Gastroesophageal sphincter (tissue), 4 donors: ENCODE measurements at regions not wholly inside any gene's neighbourhood (a gene's known extent, or its start where the extent isn't known, plus 50 kb on each side); places are given as distances from the start of the nearest gene placed in this dataset.

ENCODE experiments used
- ATAC-seq: fragments of 150-250 bp; one replicate; pipeline ENCODE4 v1.9.1; 2016; ENCODE audit warnings: mild to moderate bottlenecking, moderate library complexity
- H3K27ac ChIP-seq, 4 donors: fragments of 200-600 bp; sonication (generic) in 3 of 4; 1 replicate in 3 of 4; 2 replicates in 1 of 4; pipeline ENCODE4 v1.5.1; 2016 to 2019
- H3K27me3 ChIP-seq: fragments of 200-600 bp; sonication (generic); one replicate; pipeline ENCODE4 v1.5.1; 2019
- H3K36me3 ChIP-seq, 2 donors: fragments of 200-600 bp; sonication (generic); one replicate each; pipeline ENCODE4 v1.5.1; 2019; ENCODE audit warnings: control low read depth in 1 of 2
- H3K4me1 ChIP-seq, 3 donors: fragments of 200-600 bp; sonication (generic); 1 replicate in 2 of 3; 2 replicates in 1 of 3; pipeline ENCODE4 v1.5.1; 2016 to 2019; ENCODE audit warnings: control low read depth in 2 of 3
- H3K4me3 ChIP-seq, 2 donors: fragments of 200-600 bp; sonication (generic); one replicate each; pipeline ENCODE4 v1.5.1; 2019; ENCODE audit warnings: mild to moderate bottlenecking in 1 of 2, moderate library complexity in 1 of 2
- H3K9me3 ChIP-seq, 3 donors: fragments of 200-600 bp; sonication (generic); one replicate each; pipeline ENCODE4 v1.5.1; 2017 to 2019; ENCODE audit warnings: control low read depth in 2 of 3
- EP300 ChIP-seq: sonication (generic); formaldehyde crosslinking; IDR thresholded peaks from one replicate; pipeline ENCODE4 v1.6.1; 2017; ENCODE audit warnings: antibody characterized with exemption, mild to moderate bottlenecking
- POLR2A ChIP-seq, 2 donors: fragments of 450-650 bp; IDR thresholded peaks; one replicate each; pipeline ENCODE4 v1.6.1; 2017; ENCODE audit warnings: antibody characterized with exemption in 2 of 2, mild to moderate bottlenecking in 2 of 2, moderate library complexity in 1 of 2
- POLR2AphosphoS5 ChIP-seq: sonication (generic); formaldehyde crosslinking; IDR thresholded peaks from one replicate; pipeline ENCODE4 v1.6.1; 2017; ENCODE audit warnings: antibody characterized with exemption
- WGBS, 2 donors: methylation state at CpG; one replicate each; pipeline ENCODE4 v1.1.5; 2018; ENCODE audit warnings: low coverage in 1 of 2; 5-methylcytosine and 5-hydroxymethylcytosine counted together
- TF ChIP-seq, protein P1 (sequence below), 4 experiments: fragments of 200-600 bp in 2 of 4; fragments of 450-650 bp in 2 of 4; sonication (generic) in 1 of 4; IDR thresholded peaks; one replicate each; pipeline ENCODE4 v1.5.1; 2017 to 2019; ENCODE audit warnings: antibody characterized with exemption in 4 of 4, mild to moderate bottlenecking in 2 of 4, moderate library complexity in 2 of 4

DNA sequence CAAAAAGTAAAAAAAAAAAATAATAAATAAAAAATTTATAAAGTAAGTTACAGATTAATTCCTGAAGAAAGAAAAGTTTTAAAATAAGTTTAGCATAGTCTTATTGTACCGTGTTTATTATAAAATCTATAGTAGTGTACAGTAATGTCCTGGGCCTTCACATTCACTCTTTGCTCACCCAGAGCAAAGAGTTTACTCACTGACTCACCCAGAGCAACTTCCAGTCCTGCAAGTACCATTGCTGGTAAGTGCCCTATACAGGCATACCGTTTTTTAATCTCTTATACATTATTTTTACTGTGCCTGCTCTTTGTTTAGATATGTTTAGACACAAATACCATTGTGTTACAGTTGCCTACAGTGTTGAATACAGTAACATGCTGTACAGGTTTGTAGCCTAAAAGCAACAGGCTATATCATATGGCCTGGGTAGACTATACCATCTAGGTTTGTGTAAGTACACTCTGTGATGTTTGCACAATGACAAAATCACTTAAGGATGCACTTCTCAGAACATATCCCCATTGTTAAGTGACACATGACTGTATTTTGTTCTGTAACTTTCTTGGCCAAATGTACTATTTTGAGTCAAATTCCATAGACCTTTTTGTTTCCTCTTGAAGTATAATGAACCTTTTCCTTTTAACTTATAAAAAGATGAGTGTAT is 199.0 kb upstream of the NUDT6 start:
- H3K9me3 ChIP-seq = no peaks in the 10 kb centered on the region
- H3K36me3 ChIP-seq = no peaks in the 10 kb centered on the region
- no peak overlapping the region for H3K27ac ChIP-seq
- no peak for ATAC-seq
- 75 to 80% methylated on average over 2 of the region's 2 CpGs for WGBS, 2 donors
- peaks cover 0 to 2% (median 0%) of the 10 kb centered on the region in 3 donors for H3K4me1 ChIP-seq
- TF ChIP-seq EP300 (no peak), POLR2A (IDR thresholded peaks at IDR 0.05) (no peak), POLR2AphosphoS5 (no peak)
- TF ChIP-seq, protein P1, sequence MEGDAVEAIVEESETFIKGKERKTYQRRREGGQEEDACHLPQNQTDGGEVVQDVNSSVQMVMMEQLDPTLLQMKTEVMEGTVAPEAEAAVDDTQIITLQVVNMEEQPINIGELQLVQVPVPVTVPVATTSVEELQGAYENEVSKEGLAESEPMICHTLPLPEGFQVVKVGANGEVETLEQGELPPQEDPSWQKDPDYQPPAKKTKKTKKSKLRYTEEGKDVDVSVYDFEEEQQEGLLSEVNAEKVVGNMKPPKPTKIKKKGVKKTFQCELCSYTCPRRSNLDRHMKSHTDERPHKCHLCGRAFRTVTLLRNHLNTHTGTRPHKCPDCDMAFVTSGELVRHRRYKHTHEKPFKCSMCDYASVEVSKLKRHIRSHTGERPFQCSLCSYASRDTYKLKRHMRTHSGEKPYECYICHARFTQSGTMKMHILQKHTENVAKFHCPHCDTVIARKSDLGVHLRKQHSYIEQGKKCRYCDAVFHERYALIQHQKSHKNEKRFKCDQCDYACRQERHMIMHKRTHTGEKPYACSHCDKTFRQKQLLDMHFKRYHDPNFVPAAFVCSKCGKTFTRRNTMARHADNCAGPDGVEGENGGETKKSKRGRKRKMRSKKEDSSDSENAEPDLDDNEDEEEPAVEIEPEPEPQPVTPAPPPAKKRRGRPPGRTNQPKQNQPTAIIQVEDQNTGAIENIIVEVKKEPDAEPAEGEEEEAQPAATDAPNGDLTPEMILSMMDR (IDR thresholded peaks at IDR 0.05) = no peak
- no peak overlapping the region for H3K4me3 ChIP-seq
- no peaks in the 10 kb centered on the region for H3K27me3 ChIP-seq

DNA sequence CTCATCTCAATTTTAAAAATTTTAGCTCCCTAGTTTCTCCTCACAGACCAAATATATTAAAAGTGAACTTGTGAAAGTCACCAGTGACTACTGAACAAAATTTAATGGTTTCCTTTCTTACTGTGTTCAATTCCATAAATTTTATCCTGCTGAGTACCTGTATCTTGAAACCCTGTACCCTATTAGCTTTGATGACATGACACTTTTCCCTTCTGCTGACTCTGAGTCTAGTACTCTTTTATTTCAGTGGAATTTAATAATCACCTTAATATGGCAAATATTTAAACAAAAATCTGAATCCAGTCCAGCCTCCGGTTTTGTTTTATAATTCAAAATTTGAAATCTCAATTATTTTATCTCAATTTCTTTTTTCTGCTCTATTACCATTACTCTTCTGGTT is 203.1 kb upstream of the NUDT6 start:
- no peak overlapping the region for H3K4me3 ChIP-seq
- H3K27ac ChIP-seq = no peak overlapping the region
- no peaks in the 10 kb centered on the region for H3K9me3 ChIP-seq
- peaks cover 0 to 5% (median 0%) of the 10 kb centered on the region in 3 donors for H3K4me1 ChIP-seq
- TF ChIP-seq EP300 (no peak), POLR2AphosphoS5 (no peak), POLR2A (IDR thresholded peaks at IDR 0.05) (no peak)
- TF ChIP-seq, protein P1 (IDR thresholded peaks at IDR 0.05) = no peak
- H3K27me3 ChIP-seq = no peaks in the 10 kb centered on the region
- 61 to 75% methylated on average over 1 of the region's 1 CpG for WGBS, 2 donors
- ATAC-seq = no peak
- no peaks in the 10 kb centered on the region for H3K36me3 ChIP-seq

DNA sequence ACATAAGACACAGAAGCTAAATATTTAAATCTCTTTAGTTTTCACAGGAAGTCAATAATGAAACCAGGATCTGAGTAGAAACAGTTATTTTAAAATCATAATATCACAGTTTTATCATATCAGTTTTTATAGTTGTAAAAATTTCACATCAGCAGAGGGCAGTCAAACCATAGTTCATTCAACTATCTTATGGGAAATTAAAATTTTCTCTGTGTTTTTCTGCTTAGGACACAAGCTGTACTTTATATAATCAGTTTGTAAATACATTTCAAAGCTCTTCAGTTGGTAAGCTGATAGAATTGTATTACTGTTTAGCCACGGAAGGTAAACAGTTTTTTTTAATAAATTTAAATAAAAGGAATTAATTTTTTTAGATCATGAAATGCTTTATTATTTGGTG is 204.8 kb upstream of the NUDT6 start:
- H3K4me1 ChIP-seq = peaks cover 0 to 5% (median 0%) of the 10 kb centered on the region in 3 donors
- no peaks in the 10 kb centered on the region for H3K27me3 ChIP-seq
- 68 to 80% methylated on average over 1 of the region's 1 CpG for WGBS, 2 donors
- no peak overlapping the region for H3K4me3 ChIP-seq
- H3K36me3 ChIP-seq = no peaks in the 10 kb centered on the region
- ATAC-seq = no peak
- TF ChIP-seq, protein P1 (IDR thresholded peaks at IDR 0.05) = peak; percentile 36 to 46 (median 44)
- TF ChIP-seq POLR2A (IDR thresholded peaks at IDR 0.05) = no peak
- no peak overlapping the region for H3K27ac ChIP-seq
- no peaks in the 10 kb centered on the region for H3K9me3 ChIP-seq

DNA sequence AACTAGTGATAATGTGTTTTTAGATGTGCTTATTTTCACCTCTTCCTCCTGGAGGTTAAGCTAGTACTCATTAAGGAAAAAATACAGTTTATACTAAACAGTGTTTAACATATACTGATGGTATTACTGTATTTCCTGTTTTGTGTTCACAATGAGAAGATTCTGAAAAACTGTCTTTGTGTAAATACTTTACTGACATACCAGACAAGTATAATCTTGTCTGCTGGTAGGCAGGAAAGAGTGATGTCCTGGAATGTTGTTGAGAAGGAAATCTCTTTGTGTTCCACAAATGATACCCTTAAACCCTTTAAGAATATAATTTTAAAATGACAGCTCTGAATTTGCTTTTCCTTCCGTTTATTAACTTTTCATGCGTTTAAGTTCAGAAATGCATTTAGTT is 205.5 kb upstream of the NUDT6 start:
- Histone ChIP-seq H3K9me3 (no peaks in the 10 kb centered on the region), H3K4me1 (peaks cover 0 to 5% (median 0%) of the 10 kb centered on the region in 3 donors), H3K4me3 (no peak overlapping the region), H3K27me3 (no peaks in the 10 kb centered on the region), H3K27ac (no peak overlapping the region), H3K36me3 (no peaks in the 10 kb centered on the region)
- ATAC-seq = no peak
- 72 to 78% methylated on average over 2 of the region's 2 CpGs for WGBS, 2 donors
- TF ChIP-seq, protein P1 (IDR thresholded peaks at IDR 0.05) = no peak
- TF ChIP-seq POLR2A (IDR thresholded peaks at IDR 0.05) (no peak), EP300 (no peak), POLR2AphosphoS5 (no peak)

DNA sequence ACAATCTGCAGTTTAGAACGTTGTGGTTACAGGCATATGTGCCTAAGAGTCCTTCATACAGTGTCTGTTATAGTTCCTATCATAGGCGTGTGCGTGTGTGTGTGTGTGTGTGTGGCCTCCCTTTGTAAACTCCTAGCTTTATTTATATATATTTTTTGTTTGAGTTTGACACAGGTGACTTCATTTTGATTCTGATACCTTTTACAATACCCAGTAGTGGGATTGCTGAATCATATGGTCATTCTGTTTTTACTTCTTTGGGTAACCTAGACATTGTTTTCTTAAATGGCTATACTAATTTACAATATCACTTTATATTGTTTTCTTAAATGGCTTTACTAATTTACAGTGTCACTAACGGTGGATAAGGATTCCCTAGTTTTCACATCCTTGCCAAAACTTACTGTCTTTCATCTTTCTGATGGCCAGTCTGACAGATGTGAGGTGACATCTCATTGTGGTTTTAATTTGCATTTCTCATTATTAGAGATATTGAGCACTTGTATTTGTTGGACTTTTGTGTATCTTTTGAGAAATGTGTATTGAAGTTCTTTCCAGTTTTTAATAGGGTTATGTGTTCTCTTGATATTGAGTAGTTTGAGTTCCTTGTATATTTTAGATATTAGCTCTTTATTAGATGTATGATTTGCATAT is 211.1 kb upstream of the NUDT6 start:
- Histone ChIP-seq H3K27ac (no peak overlapping the region), H3K4me1 (no peaks in the 10 kb centered on the region), H3K27me3 (no peaks in the 10 kb centered on the region), H3K4me3 (no peak overlapping the region), H3K9me3 (no peaks in the 10 kb centered on the region), H3K36me3 (no peaks in the 10 kb centered on the region)
- 64 to 72% methylated on average over 4 of the region's 4 CpGs for WGBS, 2 donors
- ATAC-seq = no peak
- no peak for TF ChIP-seq POLR2A (IDR thresholded peaks at IDR 0.05)
- no peak for TF ChIP-seq EP300
- TF ChIP-seq, protein P1 (IDR thresholded peaks at IDR 0.05) = no peak
- no peak for TF ChIP-seq POLR2AphosphoS5
